ENCODE measurements at regions not wholly inside any gene's neighbourhood (a gene's known extent, or its start where the extent isn't known, plus 50 kb on each side); places are given as distances from the start of the nearest gene placed in this dataset.

DNA sequence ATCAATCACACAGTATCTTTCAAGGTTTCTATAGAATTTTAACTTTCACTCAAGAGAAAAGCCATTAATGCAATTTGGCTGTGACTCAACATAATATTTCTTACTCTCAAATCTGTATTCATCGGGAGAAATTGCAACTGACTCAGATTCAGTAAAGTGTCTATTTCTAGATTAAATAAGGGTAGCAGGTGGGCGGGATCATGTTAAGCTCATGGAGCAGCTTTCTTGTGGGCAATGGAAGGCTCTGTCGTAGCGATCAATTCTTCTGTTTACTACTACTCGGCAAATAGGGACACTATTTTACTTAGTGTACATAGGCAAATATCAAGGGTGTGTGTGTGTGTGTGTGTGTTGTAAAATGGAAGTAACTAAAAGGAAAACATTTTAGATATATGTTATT lies 423.6 kb upstream of the NEGR1 start:
- Histone ChIP-seq H3K9ac (ENCODE audit: low read depth in 1 of 3, low read length in 3 of 3) (no peak overlapping the region), H3K27ac (ENCODE audit: low read depth, low read length) (no peak overlapping the region), H3K4me1 (ENCODE audit: control insufficient read depth in 3 of 3, insufficient read depth in 3 of 3, low read length in 3 of 3) (no peaks in the 10 kb centered on the region), H3K9me3 (ENCODE audit: control insufficient read depth in 3 of 3, low read length in 3 of 3) (no peaks in the 10 kb centered on the region), H3K4me3 (ENCODE audit: low read length in 3 of 3) (no peak overlapping the region), H3K27me3 (ENCODE audit: control insufficient read depth in 3 of 3, insufficient read depth in 3 of 3, low read length in 3 of 3) (no peaks in the 10 kb centered on the region), H3K36me3 (ENCODE audit: control insufficient read depth in 3 of 3, insufficient read depth in 3 of 3, low read length in 3 of 3) (no peaks in the 10 kb centered on the region)

DNA sequence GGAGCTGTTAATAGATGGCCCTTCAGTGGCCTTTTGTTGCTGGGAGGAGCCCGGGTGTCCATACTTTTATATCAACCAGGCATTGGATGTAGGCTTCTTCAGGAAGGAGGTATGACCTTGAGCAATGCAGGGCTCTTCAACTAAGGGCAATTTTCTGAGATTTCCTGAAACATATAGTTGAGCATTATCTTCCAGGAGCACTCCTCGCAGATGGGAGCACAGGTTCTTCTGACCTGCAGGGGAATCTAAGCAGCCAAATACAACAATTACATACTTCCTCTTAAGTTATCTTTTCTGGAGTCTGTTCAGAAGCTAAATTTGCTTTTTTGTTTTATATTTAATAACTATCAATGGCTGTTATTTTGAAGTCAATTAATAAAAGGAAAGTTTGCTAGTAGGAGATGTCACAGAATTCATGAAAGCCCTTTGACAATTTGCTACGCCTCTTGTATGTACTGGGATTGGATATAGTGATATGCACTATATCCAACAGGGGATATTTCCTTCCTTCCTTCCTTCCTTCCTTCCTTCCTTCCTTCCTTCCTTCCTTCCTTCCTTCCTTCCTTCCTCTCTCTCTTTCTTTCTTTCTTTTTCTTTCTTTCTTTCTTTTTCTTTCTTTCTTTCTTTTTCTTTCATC lies 422.6 kb upstream of the NEGR1 start:
- Histone ChIP-seq H3K9me3 (ENCODE audit: control insufficient read depth in 3 of 3, low read length in 3 of 3) (no peaks in the 10 kb centered on the region), H3K27me3 (ENCODE audit: control insufficient read depth in 3 of 3, insufficient read depth in 3 of 3, low read length in 3 of 3) (no peaks in the 10 kb centered on the region), H3K27ac (ENCODE audit: low read depth, low read length) (no peak overlapping the region), H3K4me1 (ENCODE audit: control insufficient read depth in 3 of 3, insufficient read depth in 3 of 3, low read length in 3 of 3) (no peaks in the 10 kb centered on the region), H3K36me3 (ENCODE audit: control insufficient read depth in 3 of 3, insufficient read depth in 3 of 3, low read length in 3 of 3) (no peaks in the 10 kb centered on the region), H3K9ac (ENCODE audit: low read depth in 1 of 3, low read length in 3 of 3) (no peak overlapping the region), H3K4me3 (ENCODE audit: low read length in 3 of 3) (no peak overlapping the region)

DNA sequence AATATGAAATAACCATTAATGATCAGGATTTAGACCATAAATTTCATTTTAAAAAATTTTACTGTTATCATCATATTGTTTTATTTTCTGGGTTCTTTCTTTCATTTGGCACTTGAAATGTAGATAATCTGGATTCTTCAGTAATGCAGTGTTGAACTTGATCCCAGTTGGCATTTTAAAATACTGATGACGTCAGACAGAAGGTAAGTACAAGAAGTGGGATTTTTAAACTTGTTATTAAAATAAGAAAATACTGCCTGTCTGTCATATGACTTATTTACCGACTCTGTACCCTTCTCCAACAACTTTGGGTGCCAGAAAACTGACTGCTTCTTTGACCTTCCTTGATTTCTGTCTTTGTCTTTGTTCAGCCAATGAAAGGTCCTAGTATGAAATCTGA lies 415.1 kb upstream of the NEGR1 start:
- Histone ChIP-seq H3K27me3 (ENCODE audit: control insufficient read depth in 3 of 3, insufficient read depth in 3 of 3, low read length in 3 of 3) (no peaks in the 10 kb centered on the region), H3K4me1 (ENCODE audit: control insufficient read depth in 3 of 3, insufficient read depth in 3 of 3, low read length in 3 of 3) (no peaks in the 10 kb centered on the region), H3K9ac (ENCODE audit: low read depth in 1 of 3, low read length in 3 of 3) (no peak overlapping the region), H3K27ac (ENCODE audit: low read depth, low read length) (no peak overlapping the region), H3K9me3 (ENCODE audit: control insufficient read depth in 3 of 3, low read length in 3 of 3) (peaks cover 0 to 3% (median 0%) of the 10 kb centered on the region in 3 donors), H3K36me3 (ENCODE audit: control insufficient read depth in 3 of 3, insufficient read depth in 3 of 3, low read length in 3 of 3) (no peaks in the 10 kb centered on the region), H3K4me3 (ENCODE audit: low read length in 3 of 3) (no peak overlapping the region)

DNA sequence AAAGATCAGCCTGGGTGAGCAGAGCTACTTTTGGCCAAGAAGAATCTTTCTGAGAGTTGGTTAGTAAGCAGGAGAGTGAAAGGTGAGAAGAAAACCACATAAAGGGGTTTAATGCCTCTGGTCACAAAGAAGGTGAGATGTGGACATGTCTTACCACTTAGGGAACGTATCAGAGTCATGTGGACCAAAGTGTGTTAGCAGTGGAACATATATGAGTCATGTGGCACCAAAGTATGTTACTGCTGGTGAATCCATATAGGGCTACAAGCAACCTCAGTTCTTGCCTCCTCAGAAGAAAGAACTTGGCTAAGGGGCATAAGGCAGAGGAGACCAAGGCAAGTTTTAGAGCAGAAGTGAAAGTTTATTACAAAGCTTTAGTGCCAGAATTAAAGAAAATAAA lies 411.6 kb upstream of the NEGR1 start:
- Histone ChIP-seq H3K27ac (ENCODE audit: low read depth, low read length) (no peak overlapping the region), H3K4me1 (ENCODE audit: control insufficient read depth in 3 of 3, insufficient read depth in 3 of 3, low read length in 3 of 3) (no peaks in the 10 kb centered on the region), H3K4me3 (ENCODE audit: low read length in 3 of 3) (no peak overlapping the region), H3K9me3 (ENCODE audit: control insufficient read depth in 3 of 3, low read length in 3 of 3) (peaks cover 0 to 3% (median 0%) of the 10 kb centered on the region in 3 donors), H3K27me3 (ENCODE audit: control insufficient read depth in 3 of 3, insufficient read depth in 3 of 3, low read length in 3 of 3) (no peaks in the 10 kb centered on the region), H3K36me3 (ENCODE audit: control insufficient read depth in 3 of 3, insufficient read depth in 3 of 3, low read length in 3 of 3) (no peaks in the 10 kb centered on the region), H3K9ac (ENCODE audit: low read depth in 1 of 3, low read length in 3 of 3) (no peak overlapping the region)

DNA sequence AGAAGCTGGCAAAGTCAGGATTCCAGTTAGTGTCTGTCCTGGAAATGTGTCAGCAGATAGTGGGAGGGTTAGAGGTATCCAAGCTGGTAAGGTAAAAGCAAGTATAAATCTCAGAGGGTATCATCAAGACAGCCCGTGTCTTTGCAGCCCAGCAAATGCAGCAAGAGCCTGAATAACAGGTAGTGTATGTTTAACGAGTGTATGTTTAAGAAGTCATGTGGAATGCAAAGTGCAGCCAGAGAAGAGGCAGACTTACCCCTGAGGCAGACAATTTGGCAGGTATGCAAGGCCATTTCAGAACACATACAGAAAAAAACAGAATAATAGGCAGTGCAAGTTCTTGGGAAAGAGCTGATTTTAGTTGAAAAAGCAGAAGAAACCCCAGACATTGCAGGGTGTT lies 411.0 kb upstream of the NEGR1 start:
- Histone ChIP-seq H3K4me3 (ENCODE audit: low read length in 3 of 3) (no peak overlapping the region), H3K27ac (ENCODE audit: low read depth, low read length) (no peak overlapping the region), H3K36me3 (ENCODE audit: control insufficient read depth in 3 of 3, insufficient read depth in 3 of 3, low read length in 3 of 3) (no peaks in the 10 kb centered on the region), H3K27me3 (ENCODE audit: control insufficient read depth in 3 of 3, insufficient read depth in 3 of 3, low read length in 3 of 3) (no peaks in the 10 kb centered on the region), H3K9me3 (ENCODE audit: control insufficient read depth in 3 of 3, low read length in 3 of 3) (peaks cover 0 to 3% (median 0%) of the 10 kb centered on the region in 3 donors), H3K4me1 (ENCODE audit: control insufficient read depth in 3 of 3, insufficient read depth in 3 of 3, low read length in 3 of 3) (no peaks in the 10 kb centered on the region), H3K9ac (ENCODE audit: low read depth in 1 of 3, low read length in 3 of 3) (no peak overlapping the region)

DNA sequence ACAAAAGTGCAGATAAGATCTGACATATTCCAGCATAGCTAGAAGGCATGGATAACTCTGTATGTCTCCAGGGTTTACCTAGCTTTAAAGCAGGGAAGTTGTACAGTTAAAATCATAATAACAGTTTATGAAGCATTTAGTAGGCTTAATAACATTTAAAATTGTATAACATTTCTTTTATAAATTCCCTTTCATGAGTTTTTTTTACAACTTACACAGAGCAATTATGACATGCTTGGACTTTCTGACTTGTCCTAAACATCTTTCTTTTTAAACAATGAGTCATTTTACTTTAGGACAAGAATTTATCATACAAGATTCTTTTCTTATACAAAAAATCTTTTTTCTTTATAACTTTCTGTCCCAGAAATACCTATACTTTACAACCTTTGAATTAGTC lies 408.5 kb upstream of the NEGR1 start:
- Histone ChIP-seq H3K9me3 (ENCODE audit: control insufficient read depth in 3 of 3, low read length in 3 of 3) (peaks cover 0 to 3% (median 0%) of the 10 kb centered on the region in 3 donors), H3K36me3 (ENCODE audit: control insufficient read depth in 3 of 3, insufficient read depth in 3 of 3, low read length in 3 of 3) (no peaks in the 10 kb centered on the region), H3K4me1 (ENCODE audit: control insufficient read depth in 3 of 3, insufficient read depth in 3 of 3, low read length in 3 of 3) (no peaks in the 10 kb centered on the region), H3K27ac (ENCODE audit: low read depth, low read length) (no peak overlapping the region), H3K4me3 (ENCODE audit: low read length in 3 of 3) (no peak overlapping the region), H3K27me3 (ENCODE audit: control insufficient read depth in 3 of 3, insufficient read depth in 3 of 3, low read length in 3 of 3) (no peaks in the 10 kb centered on the region), H3K9ac (ENCODE audit: low read depth in 1 of 3, low read length in 3 of 3) (no peak overlapping the region)

DNA sequence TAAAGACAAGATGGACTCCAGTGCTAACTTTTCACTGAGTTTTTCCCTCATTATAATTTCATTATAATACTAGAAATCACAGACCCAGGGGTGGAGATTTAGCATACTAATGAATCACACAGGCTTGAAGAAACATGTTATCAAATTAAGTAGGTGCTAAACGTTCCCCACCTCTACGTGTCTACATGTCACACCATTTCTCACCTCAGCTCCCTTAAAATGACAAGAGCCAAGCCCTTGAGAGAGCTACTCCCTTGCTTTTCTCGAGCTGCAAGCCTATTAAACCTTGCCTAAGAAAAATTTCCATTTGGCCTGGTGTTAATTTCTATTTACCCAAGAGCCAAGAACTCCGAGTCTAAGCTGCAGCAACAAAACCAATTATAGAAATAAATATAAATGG lies 396.3 kb upstream of the NEGR1 start:
- H3K27ac ChIP-seq (ENCODE audit: low read depth, low read length) = no peak overlapping the region
- no peaks in the 10 kb centered on the region for H3K36me3 ChIP-seq (ENCODE audit: control insufficient read depth in 3 of 3, insufficient read depth in 3 of 3, low read length in 3 of 3)
- no peaks in the 10 kb centered on the region for H3K9me3 ChIP-seq (ENCODE audit: control insufficient read depth in 3 of 3, low read length in 3 of 3)
- no peaks in the 10 kb centered on the region for H3K4me1 ChIP-seq (ENCODE audit: control insufficient read depth in 3 of 3, insufficient read depth in 3 of 3, low read length in 3 of 3)
- no peak overlapping the region for H3K4me3 ChIP-seq (ENCODE audit: low read length in 3 of 3)
- no peaks in the 10 kb centered on the region for H3K27me3 ChIP-seq (ENCODE audit: control insufficient read depth in 3 of 3, insufficient read depth in 3 of 3, low read length in 3 of 3)
- no peak overlapping the region for H3K9ac ChIP-seq (ENCODE audit: low read depth in 1 of 3, low read length in 3 of 3)

DNA sequence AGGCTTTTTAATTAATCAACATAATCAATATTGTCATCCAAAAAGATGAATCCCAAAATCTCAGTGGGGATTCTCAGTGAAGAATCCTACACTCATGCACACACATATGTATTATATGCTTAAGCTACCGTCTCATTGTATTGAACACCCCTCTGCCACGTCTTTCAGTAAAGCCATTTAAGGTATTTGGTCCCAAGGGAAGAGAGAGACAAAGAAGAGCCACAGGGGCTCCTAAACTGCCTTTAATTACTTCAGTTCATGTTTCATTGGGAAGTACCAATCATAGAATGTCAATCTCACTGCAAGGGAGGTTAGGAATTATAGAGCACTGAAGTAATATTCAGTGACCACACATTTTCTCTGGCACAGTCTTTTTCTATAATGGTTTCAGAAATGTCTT lies 388.6 kb upstream of the NEGR1 start:
- Histone ChIP-seq H3K36me3 (ENCODE audit: control insufficient read depth in 3 of 3, insufficient read depth in 3 of 3, low read length in 3 of 3) (no peaks in the 10 kb centered on the region), H3K27me3 (ENCODE audit: control insufficient read depth in 3 of 3, insufficient read depth in 3 of 3, low read length in 3 of 3) (no peaks in the 10 kb centered on the region), H3K4me3 (ENCODE audit: low read length in 3 of 3) (no peak overlapping the region), H3K9me3 (ENCODE audit: control insufficient read depth in 3 of 3, low read length in 3 of 3) (no peaks in the 10 kb centered on the region), H3K4me1 (ENCODE audit: control insufficient read depth in 3 of 3, insufficient read depth in 3 of 3, low read length in 3 of 3) (no peaks in the 10 kb centered on the region), H3K27ac (ENCODE audit: low read depth, low read length) (no peak overlapping the region), H3K9ac (ENCODE audit: low read depth in 1 of 3, low read length in 3 of 3) (no peak overlapping the region)

DNA sequence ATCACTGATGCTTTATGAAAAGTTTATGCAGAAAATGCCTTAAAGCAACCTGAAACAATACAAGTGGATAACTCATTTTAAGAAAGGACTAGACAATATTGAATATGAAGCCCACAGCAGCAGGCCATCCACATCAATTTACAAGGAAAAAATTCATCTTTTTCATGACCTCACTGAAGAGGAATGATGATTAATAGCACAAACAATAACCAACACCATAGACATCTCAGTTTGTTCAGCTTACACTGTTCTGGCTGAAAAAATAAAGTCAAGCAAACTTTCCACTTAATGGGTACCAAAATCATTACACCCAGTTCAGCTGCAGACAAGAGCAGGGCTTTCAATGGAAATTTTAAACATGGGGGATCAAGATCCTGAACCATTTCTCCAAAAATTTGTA lies 380.6 kb upstream of the NEGR1 start:
- Histone ChIP-seq H3K9me3 (ENCODE audit: control insufficient read depth in 3 of 3, low read length in 3 of 3) (no peaks in the 10 kb centered on the region), H3K27ac (ENCODE audit: low read depth, low read length) (no peak overlapping the region), H3K9ac (ENCODE audit: low read depth in 1 of 3, low read length in 3 of 3) (no peak overlapping the region), H3K4me1 (ENCODE audit: control insufficient read depth in 3 of 3, insufficient read depth in 3 of 3, low read length in 3 of 3) (no peaks in the 10 kb centered on the region), H3K36me3 (ENCODE audit: control insufficient read depth in 3 of 3, insufficient read depth in 3 of 3, low read length in 3 of 3) (no peaks in the 10 kb centered on the region), H3K4me3 (ENCODE audit: low read length in 3 of 3) (no peak overlapping the region), H3K27me3 (ENCODE audit: control insufficient read depth in 3 of 3, insufficient read depth in 3 of 3, low read length in 3 of 3) (no peaks in the 10 kb centered on the region)

DNA sequence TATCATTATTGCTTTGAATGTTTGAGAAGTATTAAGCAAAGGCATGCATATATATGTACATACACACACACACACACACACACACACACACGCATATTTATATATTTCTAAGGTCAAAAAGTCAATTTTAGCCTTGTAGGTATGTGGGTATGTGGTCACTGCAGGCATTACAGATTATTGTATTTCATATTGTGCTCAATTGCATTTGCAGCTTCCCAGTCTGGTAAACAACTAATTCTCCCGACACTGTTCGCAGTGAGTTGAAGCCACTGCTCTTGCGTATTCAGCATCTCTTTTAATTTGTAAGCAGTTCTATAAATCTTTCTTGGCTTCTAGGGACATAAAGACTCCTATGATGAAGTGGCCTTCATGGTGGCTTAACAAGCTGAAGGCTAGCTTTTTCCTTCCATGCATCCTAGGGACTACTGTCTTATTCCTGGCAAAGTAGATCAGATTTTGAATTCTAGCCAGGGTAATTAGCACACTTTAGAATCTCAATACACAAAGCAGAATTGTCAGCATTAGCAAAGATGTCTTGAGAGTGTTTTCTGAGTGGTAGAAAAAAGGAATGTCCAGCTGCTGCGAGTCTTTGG lies 368.6 kb upstream of the NEGR1 start:
- Histone ChIP-seq H3K27me3 (ENCODE audit: control insufficient read depth in 3 of 3, insufficient read depth in 3 of 3, low read length in 3 of 3) (no peaks in the 10 kb centered on the region), H3K9ac (ENCODE audit: low read depth in 1 of 3, low read length in 3 of 3) (no peak overlapping the region), H3K4me3 (ENCODE audit: low read length in 3 of 3) (no peak overlapping the region), H3K36me3 (ENCODE audit: control insufficient read depth in 3 of 3, insufficient read depth in 3 of 3, low read length in 3 of 3) (no peaks in the 10 kb centered on the region), H3K27ac (ENCODE audit: low read depth, low read length) (no peak overlapping the region), H3K4me1 (ENCODE audit: control insufficient read depth in 3 of 3, insufficient read depth in 3 of 3, low read length in 3 of 3) (no peaks in the 10 kb centered on the region), H3K9me3 (ENCODE audit: control insufficient read depth in 3 of 3, low read length in 3 of 3) (no peaks in the 10 kb centered on the region)

All from skeletal muscle tissue (tissue), 3 donors.